ENCODE measurements at regions not wholly inside any gene's neighbourhood (a gene's known extent, or its start where the extent isn't known, plus 50 kb on each side); places are given as distances from the start of the nearest gene placed in this dataset.
"Not testable (repeated sequence)": the region's sequence is repeated elsewhere in the genome, so short reads cannot be mapped to it uniquely, and the experiment has no call there.

- DNase-seq, result no peak
Observed at GRCh38 chr12:46569826-46570439, 197.4 kb upstream of the SLC38A2 start.

GRCh38 chr12:46567667-46568066, 195.1 kb upstream of the SLC38A2 start:
- DNase-seq, result no peak

- DNase-seq, result no peak
Observed at GRCh38 chr12:46562625-46563225, 190.2 kb upstream of the SLC38A2 start.

- not testable (repeated sequence) for DNase-seq
Observed at GRCh38 chr12:46561769-46562624, 189.4 kb upstream of the SLC38A2 start.

- DNase-seq, result no peak
Observed at GRCh38 chr12:46560874-46561273, 188.3 kb upstream of the SLC38A2 start.

GRCh38 chr12:46560089-46560488, 187.5 kb upstream of the SLC38A2 start:
- DNase-seq, result no peak

GRCh38 chr12:46559311-46559710, 186.7 kb upstream of the SLC38A2 start:
- DNase-seq, result no peak

- no peak for DNase-seq
Observed at GRCh38 chr12:46558677-46559076, 186.1 kb upstream of the SLC38A2 start.

- no peak for DNase-seq
Observed at GRCh38 chr12:46557539-46558373, 185.2 kb upstream of the SLC38A2 start.

- DNase-seq, result no peak
Observed at GRCh38 chr12:46556819-46557524, 184.4 kb upstream of the SLC38A2 start.

GRCh38 chr12:46556105-46556559, 183.6 kb upstream of the SLC38A2 start:
- DNase-seq, result no peak

GRCh38 chr12:46555406-46555852, 182.9 kb upstream of the SLC38A2 start:
- no peak for DNase-seq

- DNase-seq, result no peak
Observed at GRCh38 chr12:46554460-46554859, 181.9 kb upstream of the SLC38A2 start.

- DNase-seq, result no peak
Observed at GRCh38 chr12:46553911-46554310, 181.3 kb upstream of the SLC38A2 start.

- no peak for DNase-seq
Observed at GRCh38 chr12:46553266-46553665, 180.7 kb upstream of the SLC38A2 start.

GRCh38 chr12:46550266-46550879, 177.8 kb upstream of the SLC38A2 start:
- no peak for DNase-seq

- no peak for DNase-seq
Observed at GRCh38 chr12:46549527-46550265, 177.1 kb upstream of the SLC38A2 start.

- no peak for DNase-seq
Observed at GRCh38 chr12:46548605-46549071, 176.1 kb upstream of the SLC38A2 start.

GRCh38 chr12:46547421-46548354, 175.1 kb upstream of the SLC38A2 start:
- DNase-seq, result no peak

All from NCI-H446 (cell line).